IMR-90 (cell line): ENCODE measurements at regions not wholly inside any gene's neighbourhood (a gene's known extent, or its start where the extent isn't known, plus 50 kb on each side); places are given as distances from the start of the nearest gene placed in this dataset.

ENCODE experiments used
- ATAC-seq: fragments of 200-7000 bp; cut with Tn5 transposase; 2 replicates; pipeline ENCODE4 v1.9.1; 2020; ENCODE audit warnings: low read depth, mild to moderate bottlenecking, moderate library complexity
- BruUV-seq: library from RNA; stranded (reverse); fragments of 400-500 nt; replicated peaks from 2 replicates; lab custom pipeline; 2021; lab: Mats Ljungman, UMichigan
- CTCF ChIA-PET: fragments of 300-600 bp; formaldehyde crosslinking; extraction: SDS; loops from one replicate; lab custom pipeline; 2021; ENCODE audit warnings: antibody characterized with exemption; lab: Yijun Ruan, JAX
- POLR2A ChIA-PET: fragments of 300-600 bp; sonication (Branson Sonifier 250); formaldehyde crosslinking; loops from one replicate; lab custom pipeline; 2022; ENCODE audit warnings: antibody characterized with exemption; ENCODE audit not compliant: unreplicated experiment; lab: Charles Lee
- DNase-seq: peaks from one replicate; pipeline ENCODE4 v3.0.0; 2013
- H2AFZ ChIP-seq: replicated peaks from 2 replicates; pipeline ENCODE3; 2013; ENCODE audit warnings: low read length, mild to moderate bottlenecking; ENCODE audit not compliant: poor library complexity
- H2AK5ac ChIP-seq: 2 replicates; pipeline ENCODE4 v1.6.1; 2013; ENCODE audit warnings: low read depth, low read length, inconsistent platforms
- H2AK9ac ChIP-seq: replicated peaks from 2 replicates; pipeline ENCODE3; 2013; ENCODE audit warnings: mild to moderate bottlenecking, low read depth, low read length, moderate library complexity; ENCODE audit not compliant: poor library complexity
- H2BK120ac ChIP-seq: 2 replicates; pipeline ENCODE4 v1.6.1; 2013; ENCODE audit warnings: low read depth, low read length, inconsistent platforms
- H2BK15ac ChIP-seq: 3 replicates; pipeline ENCODE4 v1.6.1; 2013; ENCODE audit warnings: low read depth, low read length, inconsistent platforms
- H2BK20ac ChIP-seq: 2 replicates; pipeline ENCODE4 v1.6.1; 2013; ENCODE audit warnings: low read depth, mild to moderate bottlenecking, inconsistent platforms, low read length, moderate library complexity
- H2BK5ac ChIP-seq: 2 replicates; pipeline ENCODE4 v1.6.1; 2013; ENCODE audit warnings: mild to moderate bottlenecking, low read depth, low read length, inconsistent platforms; ENCODE audit not compliant: poor library complexity, severe bottlenecking
- H3K14ac ChIP-seq: replicated peaks from 2 replicates; pipeline ENCODE4 v1.6.1; 2013; ENCODE audit warnings: low read depth, low read length, inconsistent platforms
- H3K18ac ChIP-seq: 2 replicates; pipeline ENCODE4 v1.6.1; 2013; ENCODE audit warnings: low read depth, low read length, control low read depth
- H3K23ac ChIP-seq: 2 replicates; pipeline ENCODE4 v1.6.1; 2013; ENCODE audit warnings: low read depth, low read length, inconsistent platforms
- H3K27ac ChIP-seq: 2 replicates; pipeline ENCODE4 v1.5.1; 2013; ENCODE audit warnings: mild to moderate bottlenecking, control low read depth, low read length; ENCODE audit not compliant: insufficient read depth
- H3K27me3 ChIP-seq: 2 replicates; pipeline ENCODE4 v1.6.1; 2013; ENCODE audit warnings: low read length; ENCODE audit not compliant: control insufficient read depth, insufficient read depth
- H3K36me3 ChIP-seq: 2 replicates; pipeline ENCODE4 v1.6.1; 2013; ENCODE audit warnings: low read length, mixed read lengths; ENCODE audit not compliant: control insufficient read depth, insufficient read depth
- H3K4ac ChIP-seq: 2 replicates; pipeline ENCODE4 v1.6.1; 2013; ENCODE audit warnings: low read depth, low read length, inconsistent platforms
- H3K4me1 ChIP-seq: 2 replicates; pipeline ENCODE4 v1.6.1; 2013; ENCODE audit warnings: low read length, mixed read lengths; ENCODE audit not compliant: control insufficient read depth, insufficient read depth
- H3K4me2 ChIP-seq: 2 replicates; pipeline ENCODE4 v1.6.1; 2013; ENCODE audit warnings: low read depth, mild to moderate bottlenecking, control low read depth, low read length, moderate library complexity
- H3K4me3 ChIP-seq: 2 replicates; pipeline ENCODE4 v1.5.1; 2013; ENCODE audit warnings: low read depth, mild to moderate bottlenecking, control low read depth, low read length, moderate library complexity; ENCODE audit not compliant: insufficient read depth
- H3K56ac ChIP-seq: 2 replicates; pipeline ENCODE4 v1.6.1; 2013; ENCODE audit warnings: low read length, inconsistent platforms; ENCODE audit not compliant: insufficient read depth; ENCODE audit errors: extremely low read depth
- H3K79me1 ChIP-seq, 2 experiments: 2 replicates each; pipeline ENCODE4 v1.6.1; 2013; ENCODE audit warnings: low read length in 2 of 2, inconsistent platforms in 1 of 2, low read depth in 1 of 2
- H3K9ac ChIP-seq: 2 replicates; pipeline ENCODE4 v1.6.1; 2013; ENCODE audit warnings: low read depth, low read length, control low read depth
- H3K9me1 ChIP-seq: 2 replicates; pipeline ENCODE4 v1.6.1; 2013; ENCODE audit warnings: low read length, inconsistent platforms; ENCODE audit not compliant: insufficient read depth
- H3K9me3 ChIP-seq: 2 replicates; pipeline ENCODE4 v1.6.1; 2013; ENCODE audit warnings: low read length; ENCODE audit not compliant: control insufficient read depth, insufficient read depth
- H4K20me1 ChIP-seq: 2 replicates; pipeline ENCODE4 v1.6.1; 2013; ENCODE audit warnings: low read length, inconsistent platforms; ENCODE audit not compliant: insufficient read depth
- H4K5ac ChIP-seq: 2 replicates; pipeline ENCODE4 v1.6.1; 2013; ENCODE audit warnings: mild to moderate bottlenecking, low read depth, low read length, control low read depth
- H4K8ac ChIP-seq, 2 experiments: 2 replicates each; pipeline ENCODE4 v1.6.1; 2013; ENCODE audit warnings: low read depth in 2 of 2, low read length in 2 of 2, control low read depth in 1 of 2, inconsistent platforms in 1 of 2
- H4K91ac ChIP-seq: 2 replicates; pipeline ENCODE4 v1.6.1; 2013; ENCODE audit warnings: low read depth, low read length, inconsistent platforms; ENCODE audit not compliant: insufficient read depth
- CEBPB ChIP-seq: IDR thresholded peaks from 2 replicates; pipeline ENCODE4 v1.6.1; 2012; ENCODE audit warnings: low read depth, low read length, improper control_type of control experiment
- POLR2A ChIP-seq: IDR thresholded peaks from 2 replicates; pipeline ENCODE4 v1.6.1; 2012; ENCODE audit warnings: mild to moderate bottlenecking, low read depth, low read length
- WGBS, 2 experiments: methylation state at CpG; one replicate each; pipeline versions ENCODE4 v1.1.5 to v1.1.7; 2013; ENCODE audit warnings: missing lambda C conversion rate in 2 of 2; ENCODE audit not compliant: insufficient read length in 1 of 2; ENCODE audit errors: extremely low coverage in 2 of 2; 5-methylcytosine and 5-hydroxymethylcytosine counted together
- dilution Hi-C: fragments of 300-500 bp; cut with HindIII; formaldehyde crosslinking; loops from one replicate; pipeline ENCODE4 v1.14.3; 2018; ENCODE audit warnings: low sequenced_read_pairs; ENCODE audit not compliant: unreplicated experiment
- in situ Hi-C: fragments of 300-500 bp; cut with MboI; formaldehyde crosslinking; loops from 3 replicates; pipeline ENCODE4 v1.14.3; 2019; ENCODE audit warnings: low sequenced_read_pairs, inconsistent platforms, mixed read lengths
- intact Hi-C: fragments of 100-400 bp; cut with micrococcal nuclease; formaldehyde crosslinking; loops from 2 replicates; pipeline ENCODE4 v1.10.0; 2022

- H3K9ac ChIP-seq, result no peak overlapping the region
- H3K9me1 ChIP-seq, result peaks cover 3% of the 10 kb centered on the region
- H3K23ac ChIP-seq, result 0 out of 2 replicates have a peak overlapping the region, but pooled peaks have one; percentile 11
- H2AK9ac ChIP-seq, result no peak overlapping the region
- H4K91ac ChIP-seq, result peak overlapping the region; percentile 90
- in situ Hi-C loops, result no loop called here
- H3K27me3 ChIP-seq, result no peaks in the 10 kb centered on the region
- no peaks in the 10 kb centered on the region for H4K20me1 ChIP-seq
- peak overlapping the region; percentile 88 for H2BK15ac ChIP-seq
- DNase-seq (peak; percentile 49), ATAC-seq (no peak)
- H2BK120ac ChIP-seq, result peak overlapping the region; percentile 64
- no peaks in the 10 kb centered on the region for H3K79me1 ChIP-seq
- no peak overlapping the region for H3K4me3 ChIP-seq
- H2BK20ac ChIP-seq, result peak overlapping the region; percentile 58
- no CpG with 5 or more reads among the region's 6 CpGs for WGBS, 2 experiments
- peak overlapping the region; percentile 42; the same call in 1 of the 2 replicates for H3K18ac ChIP-seq
- intact Hi-C loops, result loop anchor here (2.0 kb wide), 2 partner anchors 123 to 133 kb away; no protein-coding TSS in a partner anchor
- H4K5ac ChIP-seq, result peak overlapping the region; percentile 70; the same call in 1 of the 2 replicates
- H3K56ac ChIP-seq, result no peak overlapping the region
- BruUV-seq, result no TSS peak
- peaks cover 5% of the 10 kb centered on the region for H3K4me1 ChIP-seq
- H2AFZ ChIP-seq, result peak overlapping the region; percentile 75
- H4K8ac ChIP-seq, result peak overlapping the region in 1 of 2 experiments; percentile 82; a peak in 2 of 4 replicates
- peak overlapping the region; percentile 4; the same call in 1 of the 2 replicates for H3K4me2 ChIP-seq
- dilution Hi-C loops, result no loop called here
- TF ChIP-seq CEBPB, result peak; percentile 52; the same call in 1 of the 2 replicates
- TF ChIP-seq POLR2A, result no peak
- H3K4ac ChIP-seq, result peak overlapping the region; percentile 58
- no peaks in the 10 kb centered on the region for H3K36me3 ChIP-seq
- H3K14ac ChIP-seq, result peak overlapping the region; percentile 18; the same call in 1 of the 2 replicates
- H2BK5ac ChIP-seq, result peak overlapping the region; percentile 54
- peaks cover 2% of the 10 kb centered on the region; the same call in 1 of the 2 replicates for H3K9me3 ChIP-seq
- H2AK5ac ChIP-seq, result no peak overlapping the region
- POLR2A ChIA-PET, result no interaction called here
- CTCF ChIA-PET, result no interaction called here
- H3K27ac ChIP-seq, result no peak overlapping the region
These were observed 105.9 kb upstream of the CAV2 start for GRCh38 chr7:116393654-116394053.
